H4 (cell line): ENCODE measurements at regions not wholly inside any gene's neighbourhood (a gene's known extent, or its start where the extent isn't known, plus 50 kb on each side); places are given as distances from the start of the nearest gene placed in this dataset.
"Not testable (repeated sequence)": the region's sequence is repeated elsewhere in the genome, so short reads cannot be mapped to it uniquely, and the experiment has no call there.

Experiments
- DNase-seq: peaks from one replicate; pipeline ENCODE4 v3.0.0-alpha.2; 2015; ENCODE audit warnings: low spot score

DNA sequence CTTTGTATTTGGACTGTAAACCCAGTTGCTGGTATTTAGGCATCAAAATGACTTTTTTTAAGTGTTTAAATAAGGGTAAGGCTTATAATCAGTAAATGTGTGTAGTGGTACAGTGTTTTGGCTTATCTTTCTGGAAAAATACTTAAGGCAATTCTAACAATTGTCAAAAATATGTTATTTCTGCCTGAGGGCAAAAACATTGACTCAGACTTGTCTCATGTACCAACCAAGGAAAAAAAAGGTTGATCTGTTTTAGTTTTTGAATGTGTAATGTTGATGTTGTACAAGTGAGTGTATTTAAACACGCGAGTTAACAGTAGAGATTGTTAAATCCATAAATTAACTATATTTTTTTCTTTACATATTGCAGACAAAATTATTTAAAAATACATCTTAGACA, 277.8 kb upstream of the TYRP1 start:
- DNase-seq, result no peak

- DNase-seq, result no peak
Observed at GRCh38 chr9:12416716-12417115, 276.5 kb upstream of the TYRP1 start.

DNA sequence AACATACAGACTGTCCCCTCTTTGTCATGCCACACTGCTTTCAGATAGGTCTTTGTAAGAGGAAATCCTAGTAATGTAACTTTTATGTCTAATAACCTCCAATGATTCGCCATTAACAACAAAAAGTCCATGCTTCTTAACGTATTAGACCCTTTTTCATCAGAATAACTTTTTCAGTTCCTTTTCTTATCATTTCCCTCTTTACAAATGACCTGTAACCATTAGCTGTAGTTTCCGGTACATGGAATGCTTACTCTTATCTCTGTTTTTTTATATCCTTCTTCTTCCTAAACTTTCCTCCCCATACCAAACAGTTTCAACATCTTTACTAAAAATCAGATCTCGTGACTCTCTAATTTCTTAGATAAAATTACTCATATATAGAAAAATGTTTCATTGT, 268.9 kb upstream of the TYRP1 start:
- DNase-seq, result no peak

DNA sequence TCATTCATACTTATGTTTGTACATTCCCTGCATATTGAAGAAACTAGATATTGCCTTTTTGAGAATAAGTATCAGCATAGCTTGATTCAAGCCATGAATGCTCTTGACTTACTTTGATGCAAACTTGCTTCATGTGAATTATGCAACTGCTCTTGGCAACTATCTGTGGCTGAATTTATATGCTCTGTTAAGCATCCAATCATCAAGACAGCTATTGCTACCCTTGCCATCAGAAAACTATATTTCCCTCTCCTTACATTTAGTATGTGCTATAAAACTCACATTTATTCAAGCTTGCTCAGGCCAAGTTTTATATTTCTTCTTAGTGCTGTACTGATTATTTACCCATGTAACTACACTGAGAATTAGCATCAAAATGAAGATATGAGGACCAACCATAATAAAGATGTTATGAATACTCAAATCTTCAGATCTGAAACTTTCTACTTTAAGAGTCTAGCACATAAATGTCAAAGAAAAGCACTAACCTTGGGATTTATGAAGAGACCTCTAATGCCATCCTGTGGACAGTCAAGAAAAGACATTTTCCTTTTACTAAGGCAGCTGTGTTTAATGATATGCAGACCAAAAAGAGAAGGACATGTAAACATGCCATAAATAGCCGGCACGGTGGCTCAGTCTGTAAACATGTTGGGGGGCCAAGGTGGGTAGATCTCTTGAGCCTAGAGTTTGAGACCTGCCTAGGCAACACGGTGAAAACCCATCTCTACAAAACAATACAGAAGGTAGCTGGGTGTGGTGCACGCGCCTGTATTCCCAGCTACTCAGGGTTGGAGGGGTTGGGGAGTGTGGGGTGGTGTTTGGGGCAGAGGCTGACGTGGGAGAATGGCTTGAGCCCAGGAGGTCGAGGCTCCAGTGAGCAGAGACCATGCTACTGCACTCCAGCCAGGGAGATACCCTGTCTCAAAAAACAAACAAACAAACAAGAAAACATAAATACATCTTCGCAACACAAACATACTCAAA, 267.0 kb upstream of the TYRP1 start:
- peak; percentile 1 for DNase-seq

DNA sequence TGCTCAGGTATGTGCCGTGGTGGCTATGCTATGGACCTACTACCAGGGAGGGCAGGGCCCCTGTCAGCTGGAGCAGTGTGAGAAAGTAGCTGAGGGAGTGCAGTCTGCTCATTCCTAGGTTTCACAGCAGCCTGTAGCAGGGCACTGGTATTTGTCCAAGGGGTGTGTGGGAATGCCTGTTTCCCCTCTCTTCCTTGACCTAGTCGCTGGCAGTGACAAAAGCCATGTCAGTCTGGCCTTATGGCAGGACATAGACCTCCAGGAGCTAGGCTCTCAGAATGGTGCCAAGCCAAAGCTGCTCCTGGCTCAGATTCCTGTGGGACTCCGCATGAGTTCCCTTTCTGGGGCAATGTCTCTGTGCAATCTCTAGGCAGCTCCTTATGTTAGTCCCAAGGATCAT, 253.9 kb upstream of the TYRP1 start:
- DNase-seq, result no peak

GRCh38 chr9:12441080-12441479, 252.1 kb upstream of the TYRP1 start:
- DNase-seq, result not testable (repeated sequence)

GRCh38 chr9:12441506-12441905, 251.7 kb upstream of the TYRP1 start:
- no peak for DNase-seq

- no peak for DNase-seq
Observed at GRCh38 chr9:12448246-12448645, 244.9 kb upstream of the TYRP1 start.

- no peak for DNase-seq
Observed at GRCh38 chr9:12457237-12457636, 235.9 kb upstream of the TYRP1 start.

DNA sequence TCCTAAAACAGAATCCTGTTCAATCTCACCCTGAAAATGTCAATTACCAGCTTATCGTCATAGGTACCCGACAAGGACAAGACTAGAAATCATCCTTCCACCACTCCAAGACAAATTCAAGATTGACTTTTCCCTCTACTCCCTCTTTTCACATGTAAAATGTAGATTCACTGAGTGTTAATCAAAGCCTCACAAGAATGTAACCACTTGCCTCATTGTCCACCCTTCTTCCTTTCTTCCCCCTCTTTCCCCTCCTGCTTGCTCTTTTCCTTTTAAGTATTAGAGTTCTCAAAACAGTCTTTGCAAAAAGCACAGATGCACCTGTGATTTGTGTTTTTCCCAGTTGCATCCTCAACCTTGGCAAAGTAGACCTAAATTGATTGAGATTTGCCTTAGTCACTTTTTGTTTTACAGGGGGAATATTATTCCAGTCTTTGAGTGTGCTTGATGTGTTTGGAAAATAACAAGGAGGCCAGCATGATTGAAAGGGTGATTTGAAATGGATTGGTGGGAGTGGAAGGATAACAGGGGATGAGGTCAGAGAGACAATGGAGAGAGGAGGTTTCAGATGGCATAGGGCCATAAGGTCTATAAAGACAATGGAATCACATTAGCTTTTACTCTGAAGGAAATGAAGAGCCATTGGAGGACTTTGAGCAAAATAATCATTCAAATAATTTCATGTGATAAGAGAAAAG, 231.3 kb upstream of the TYRP1 start:
- no peak for DNase-seq

GRCh38 chr9:12462861-12463260, 230.3 kb upstream of the TYRP1 start:
- no peak for DNase-seq

DNA sequence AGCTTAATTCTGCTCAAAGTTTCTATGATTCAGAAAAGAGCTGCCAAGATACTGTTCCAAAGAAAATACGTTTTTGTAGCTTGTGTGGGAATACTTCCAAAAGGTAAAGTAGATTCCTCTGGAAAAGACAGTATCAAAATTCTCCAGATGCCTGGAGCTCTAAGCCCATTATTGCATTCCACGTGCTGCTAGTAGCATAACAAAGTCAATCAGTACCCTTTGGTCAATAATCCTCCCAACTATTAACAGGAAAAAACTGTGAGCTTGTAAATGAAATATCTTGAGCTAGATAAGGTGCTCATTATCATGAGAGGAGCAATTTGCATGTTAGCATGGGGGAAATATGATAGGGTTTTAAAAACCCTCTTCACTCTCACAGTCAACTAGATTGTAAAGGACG, 229.5 kb upstream of the TYRP1 start:
- DNase-seq, result no peak

DNA sequence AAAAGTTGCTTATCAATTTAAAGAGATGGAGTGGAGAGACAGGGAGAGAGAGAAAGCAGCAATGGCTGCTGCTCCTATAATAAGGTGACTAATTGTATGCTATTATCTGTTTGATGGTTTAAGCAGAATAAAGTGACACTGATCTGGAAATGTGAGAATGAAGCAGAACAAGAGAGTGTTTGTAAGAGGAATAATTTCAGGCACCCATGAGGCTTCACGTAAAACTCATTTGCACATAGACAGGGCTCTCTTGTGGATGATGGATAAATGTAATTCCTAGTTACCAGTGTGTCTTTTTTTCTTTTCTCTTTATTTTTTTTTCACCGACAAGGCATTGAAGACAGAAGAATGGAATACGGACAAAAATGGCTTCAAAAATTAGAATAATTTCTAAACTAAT, 228.8 kb upstream of the TYRP1 start:
- DNase-seq, result no peak

GRCh38 chr9:12464910-12465512, 228.2 kb upstream of the TYRP1 start:
- DNase-seq, result no peak

DNA sequence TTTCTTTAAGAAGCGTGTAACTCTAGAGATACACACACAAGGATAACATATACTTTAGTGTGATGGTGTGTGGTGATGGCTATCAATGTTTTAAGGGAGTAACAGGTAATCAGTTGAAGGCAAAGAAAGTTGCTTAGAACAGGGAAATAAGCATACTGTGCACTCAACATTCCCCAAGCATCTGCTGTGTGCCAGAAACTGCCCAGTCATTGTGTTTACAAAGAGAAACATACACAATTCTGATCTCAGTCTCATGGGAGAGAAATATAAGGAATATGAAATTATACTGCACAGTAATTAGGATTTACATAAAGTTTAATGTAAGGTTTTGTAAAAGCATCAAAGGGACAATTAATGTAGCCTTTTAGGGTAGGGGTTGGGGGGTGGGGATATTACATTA, 224.1 kb upstream of the TYRP1 start:
- peak; percentile 1 for DNase-seq

- no peak for DNase-seq
Observed at GRCh38 chr9:12494411-12494810, 198.8 kb upstream of the TYRP1 start.

DNA sequence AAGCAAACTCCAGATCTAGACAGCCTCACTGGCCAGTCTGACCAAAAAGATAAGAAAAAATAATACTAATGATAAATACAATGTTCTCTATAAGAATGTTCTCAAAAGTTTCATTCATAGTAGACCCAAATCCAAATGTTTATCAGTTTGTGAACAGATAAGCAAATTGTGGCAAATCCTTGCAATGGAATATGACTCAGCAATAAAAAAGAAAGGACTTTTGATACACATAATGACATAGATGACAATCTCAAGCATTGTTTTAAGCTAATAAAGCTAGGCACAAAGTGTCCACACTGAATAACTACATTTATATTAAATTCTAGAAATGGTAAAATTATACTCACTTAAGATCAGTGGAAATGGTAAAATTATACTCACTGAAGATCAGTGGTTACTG, 195.4 kb upstream of the TYRP1 start:
- DNase-seq, result no peak

DNA sequence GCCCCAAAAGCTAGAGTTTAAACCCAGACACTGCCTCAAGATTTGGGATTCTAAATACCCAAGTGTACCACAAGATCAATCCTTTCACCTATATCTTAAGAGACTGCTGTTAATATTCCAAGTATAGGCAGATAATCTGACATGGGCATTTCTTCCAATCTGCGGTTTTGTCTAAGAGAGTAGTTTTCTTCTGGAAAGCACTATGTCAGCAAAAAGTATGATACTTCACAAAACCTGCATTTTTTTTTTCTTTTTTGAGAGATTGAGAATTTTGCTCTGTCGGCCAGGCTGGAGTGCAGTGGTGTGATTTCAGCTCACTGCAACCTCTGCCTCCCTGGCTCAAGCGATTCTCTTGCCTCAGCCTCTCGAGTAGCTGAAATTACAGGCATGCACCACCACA, 190.7 kb upstream of the TYRP1 start:
- no peak for DNase-seq

DNA sequence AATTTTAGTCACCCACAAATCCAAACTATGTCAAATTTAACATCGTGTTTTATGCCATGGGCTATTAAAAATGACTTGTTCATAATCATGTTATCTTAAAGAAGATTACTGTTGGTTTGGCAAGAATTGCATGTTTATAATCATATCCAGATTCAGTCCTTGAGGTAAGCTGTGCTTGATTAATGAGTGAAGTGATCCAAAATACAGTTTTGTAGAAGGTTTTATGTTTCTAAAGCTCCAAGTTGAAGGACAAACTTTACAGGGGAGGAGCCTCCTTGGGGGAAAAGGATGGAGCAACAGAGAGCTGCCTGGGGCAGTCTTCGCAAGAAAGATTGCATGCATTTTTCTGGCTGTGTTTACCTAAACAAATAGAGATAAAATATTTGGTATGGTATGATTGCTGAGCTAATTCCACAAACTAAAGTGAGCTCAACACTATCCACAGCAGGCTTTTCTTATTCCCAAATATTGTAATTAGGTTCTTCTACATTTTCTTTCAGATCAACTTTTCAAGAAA, 189.5 kb upstream of the TYRP1 start:
- peak; percentile 2 for DNase-seq

GRCh38 chr9:12510551-12510950, 182.6 kb upstream of the TYRP1 start:
- no peak for DNase-seq

- DNase-seq, result no peak
Observed at GRCh38 chr9:12511726-12512125, 181.5 kb upstream of the TYRP1 start.

DNA sequence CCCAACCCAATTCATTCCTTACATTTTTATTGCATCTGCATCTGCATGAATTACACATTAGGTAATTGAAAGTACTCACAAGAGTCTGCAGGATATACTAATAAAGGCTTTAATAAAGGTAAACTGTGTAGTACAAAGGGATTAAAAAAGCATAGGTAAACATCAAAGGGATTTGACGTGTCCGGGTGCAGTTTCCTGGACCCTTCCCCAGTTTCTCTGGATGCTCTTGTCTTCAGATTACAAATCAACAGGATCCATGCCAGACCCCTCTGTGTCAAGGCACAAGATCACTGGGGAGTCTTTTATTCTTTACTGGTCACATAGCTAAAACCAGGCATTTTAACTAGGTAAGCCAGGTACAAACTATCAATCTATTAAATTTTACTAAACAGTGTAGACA, 177.2 kb upstream of the TYRP1 start:
- no peak for DNase-seq

GRCh38 chr9:12516573-12516972, 176.6 kb upstream of the TYRP1 start:
- DNase-seq, result no peak
